GM18861 (cell line): ENCODE measurements at regions not wholly inside any gene's neighbourhood (a gene's known extent, or its start where the extent isn't known, plus 50 kb on each side); places are given as distances from the start of the nearest gene placed in this dataset.

Source experiments
- ATAC-seq: cut with Tn5 transposase; IDR thresholded peaks from one replicate; pipeline ENCODE4 v1.9.1; 2021; ENCODE audit not compliant: unreplicated experiment

- no peak for ATAC-seq
Observed at GRCh38 chr12:42648061-42648460, 58.5 kb upstream of the PRICKLE1 start.

GRCh38 chr12:42643881-42644579 is 54.5 kb upstream of the PRICKLE1 start:
- no peak for ATAC-seq

GRCh38 chr12:42641221-42641885 is 51.8 kb upstream of the PRICKLE1 start:
- ATAC-seq, result no peak

- no peak for ATAC-seq
Observed at GRCh38 chr12:42640391-42640790, 50.8 kb upstream of the PRICKLE1 start.

- no peak for ATAC-seq
Observed at GRCh38 chr12:42639556-42639955, 50.0 kb upstream of the PRICKLE1 start.
